ENCODE measurements at regions not wholly inside any gene's neighbourhood (a gene's known extent, or its start where the extent isn't known, plus 50 kb on each side); places are given as distances from the start of the nearest gene placed in this dataset.

- TF ChIP-seq REST (IDR thresholded peaks at IDR 0.05; ENCODE audit: low read depth, low read length) (no peak), SIN3A (IDR thresholded peaks at IDR 0.05; ENCODE audit: borderline replicate concordance, low read depth, low read length) (no peak), ELF1 (IDR thresholded peaks at IDR 0.05) (no peak), SMC3 (IDR thresholded peaks at IDR 0.05; ENCODE audit: low read depth, low read length) (no peak), GATA2 (CRISPR knock-in tag; IDR thresholded peaks at IDR 0.05) (no peak), FOSL2 (IDR thresholded peaks at IDR 0.05; ENCODE audit: borderline replicate concordance, low read depth) (no peak), FOXJ3 (CRISPR knock-in tag; IDR thresholded peaks at IDR 0.05) (no peak), RAD21 (IDR thresholded peaks at IDR 0.05; ENCODE audit: low read length) (no peak), MXI1 (IDR thresholded peaks at IDR 0.05; ENCODE audit: low read depth, low read length) (no peak), JUND (IDR thresholded peaks at IDR 0.05) (no peak), RFX5 (IDR thresholded peaks at IDR 0.05; ENCODE audit: low read length) (no peak)
Observed at GRCh38 chr5:100421360-100421759, 113.8 kb upstream of the FAM174A start (continued).

GRCh38 chr5:100418231-100418630 lies 116.9 kb upstream of the FAM174A start:
- Histone ChIP-seq H3K27me3 (ENCODE audit: insufficient read depth) (no peaks in the 10 kb centered on the region), H3K36me3 (replicated peaks in 1 of 2; ENCODE audit: control insufficient read depth in 1 of 2, insufficient read depth in 2 of 2, low read length in 1 of 2) (no peaks in the 10 kb centered on the region), H3K9ac (no peak overlapping the region), H3K27ac (ENCODE audit: low read depth in 2 of 2, low read length in 1 of 2) (no peak overlapping the region), H3K9me3 (no peaks in the 10 kb centered on the region), H3K79me2 (ENCODE audit: insufficient read depth) (no peaks in the 10 kb centered on the region), H2AFZ (ENCODE audit: low read depth) (no peak overlapping the region), H3F3A (replicated peaks; ENCODE audit: insufficient read depth) (no peaks in the 10 kb centered on the region), H4K20me1 (ENCODE audit: insufficient read depth) (no peaks in the 10 kb centered on the region), H3K4me1 (ENCODE audit: control insufficient read depth in 1 of 2, insufficient read depth in 2 of 2, low read depth in 1 of 2, low read length in 1 of 2) (no peaks in the 10 kb centered on the region), H3K4me3 (ENCODE audit: low read depth in 2 of 2, low read length in 1 of 2) (no peak overlapping the region), H3K4me2 (no peak overlapping the region), H3K9me2 (no peaks in the 10 kb centered on the region)
- 12% methylated on average over 1 of the region's 1 CpG for WGBS (ENCODE audit: low lambda C conversion rate)
- DNase-seq = no peak
- CTCF ChIA-PET = no interaction called here
- POLR2A ChIA-PET = no interaction called here
- no peak for TF ChIP-seq PBX3 (IDR thresholded peaks at IDR 0.05)
- no peak for TF ChIP-seq NFIC (IDR thresholded peaks at IDR 0.05; ENCODE audit: borderline replicate concordance)
- no peak for TF ChIP-seq REST (IDR thresholded peaks at IDR 0.05; ENCODE audit: low read depth, low read length)
- TF ChIP-seq TAF1 (IDR thresholded peaks at IDR 0.05; ENCODE audit: borderline replicate concordance, low read depth, low read length) = no peak
- no peak for TF ChIP-seq RAD21 (IDR thresholded peaks at IDR 0.05; ENCODE audit: low read length)
- no peak for TF ChIP-seq FOXM1 (IDR thresholded peaks at IDR 0.05; ENCODE audit: low read depth)
- no peak for TF ChIP-seq EP300 (IDR thresholded peaks at IDR 0.05; ENCODE audit: borderline replicate concordance in 1 of 2, low read depth in 1 of 2, low read length in 1 of 2)
- no peak for TF ChIP-seq MEF2A (IDR thresholded peaks at IDR 0.05; ENCODE audit: borderline replicate concordance, low read depth)
- TF ChIP-seq IRF3 (IDR thresholded peaks at IDR 0.05; ENCODE audit: low read depth, low read length) = no peak
- no peak for TF ChIP-seq USF1 (IDR thresholded peaks at IDR 0.05; ENCODE audit: borderline replicate concordance, low read depth)
- no peak for TF ChIP-seq EZH2phosphoT487 (IDR thresholded peaks at IDR 0.05; ENCODE audit: borderline replicate concordance, low read depth)
- no peak for TF ChIP-seq POLR2AphosphoS5 (IDR thresholded peaks at IDR 0.05; ENCODE audit: low read depth, low read length)
- no peak for TF ChIP-seq RCOR1 (IDR thresholded peaks at IDR 0.05; ENCODE audit: low read length)

Measured in SK-N-SH (cell line).